GM23338 (cell line): ENCODE measurements at regions not wholly inside any gene's neighbourhood (a gene's known extent, or its start where the extent isn't known, plus 50 kb on each side); places are given as distances from the start of the nearest gene placed in this dataset.

Experiments used
- ATAC-seq: fragments of 200-7000 bp; cut with Tn5 transposase; 3 replicates; pipeline ENCODE4 v1.9.1; 2020
- DNase-seq: peaks from one replicate; pipeline ENCODE4 v3.0.0-alpha.2; 2015; ENCODE audit warnings: low spot score
- H2AFZ ChIP-seq: fragments of 200-600 bp; sonication (generic); 2 replicates; pipeline ENCODE4 v1.8.0; 2016; ENCODE audit warnings: antibody characterized with exemption, mild to moderate bottlenecking, moderate library complexity
- H3F3A ChIP-seq: fragments of 200-600 bp; sonication (generic); replicated peaks from 2 replicates; pipeline ENCODE4 v1.8.0; 2017; ENCODE audit warnings: antibody characterized with exemption, mixed run types, low read depth
- H3K27ac ChIP-seq: fragments of 200-600 bp; sonication (generic); 2 replicates; pipeline ENCODE4 v1.6.1; 2016; ENCODE audit warnings: low read depth
- H3K27me3 ChIP-seq: fragments of 200-600 bp; sonication (generic); 2 replicates; pipeline ENCODE4 v1.8.0; 2016; ENCODE audit warnings: mild to moderate bottlenecking, mixed run types, moderate library complexity; ENCODE audit not compliant: insufficient read depth
- H3K36me3 ChIP-seq: fragments of 200-600 bp; sonication (generic); 2 replicates; pipeline ENCODE4 v1.8.0; 2016; ENCODE audit warnings: mild to moderate bottlenecking; ENCODE audit not compliant: insufficient read depth
- H3K4me1 ChIP-seq: fragments of 200-600 bp; sonication (generic); 2 replicates; pipeline ENCODE4 v1.8.0; 2016; ENCODE audit warnings: mild to moderate bottlenecking, moderate library complexity; ENCODE audit not compliant: insufficient read depth
- H3K4me2 ChIP-seq: fragments of 200-600 bp; sonication (generic); 2 replicates; pipeline ENCODE4 v1.7.1; 2017; ENCODE audit warnings: mixed run types
- H3K4me3 ChIP-seq: fragments of 200-600 bp; sonication (generic); 2 replicates; pipeline ENCODE4 v1.6.1; 2016; ENCODE audit warnings: mixed run types
- H3K79me2 ChIP-seq: fragments of 200-600 bp; sonication (generic); replicated peaks from 2 replicates; pipeline ENCODE4 v1.8.0; 2017; ENCODE audit warnings: mild to moderate bottlenecking; ENCODE audit not compliant: insufficient read depth
- H3K9me2 ChIP-seq: fragments of 200-600 bp; sonication (generic); 2 replicates; pipeline ENCODE4 v1.8.0; 2017; ENCODE audit not compliant: insufficient read depth
- H4K20me1 ChIP-seq: fragments of 200-600 bp; sonication (generic); replicated peaks from 2 replicates; pipeline ENCODE4 v1.8.0; 2017; ENCODE audit warnings: mild to moderate bottlenecking; ENCODE audit not compliant: insufficient read depth
- H3K27ac Mint-ChIP-seq: 2 replicates; pipeline ENCODE4 v1.8.0; 2020; ENCODE audit warnings: inconsistent platforms, mild to moderate bottlenecking, moderate library complexity, mixed read lengths
- H3K27me3 Mint-ChIP-seq: 3 replicates; pipeline ENCODE4 v1.8.0; 2022; ENCODE audit warnings: low read depth, mild to moderate bottlenecking, moderate library complexity, mixed read lengths, inconsistent platforms; ENCODE audit not compliant: insufficient read depth, poor library complexity
- H3K36me3 Mint-ChIP-seq: 3 replicates; pipeline ENCODE4 v1.8.0; 2021; ENCODE audit warnings: low read depth, mild to moderate bottlenecking, inconsistent platforms, moderate library complexity, mixed read lengths
- H3K4me1 Mint-ChIP-seq: 3 replicates; pipeline ENCODE4 v1.8.0; 2020; ENCODE audit warnings: mild to moderate bottlenecking, inconsistent platforms, mixed read lengths
- H3K4me3 Mint-ChIP-seq: 3 replicates; pipeline ENCODE4 v1.8.0; 2021; ENCODE audit warnings: moderate library complexity, mild to moderate bottlenecking, inconsistent platforms, mixed read lengths
- H3K9me3 Mint-ChIP-seq: 3 replicates; pipeline ENCODE4 v1.8.0; 2020; ENCODE audit warnings: moderate library complexity, mild to moderate bottlenecking, inconsistent platforms, mixed read lengths
- CREB1 ChIP-seq: fragments of 250-450 bp; sonication (Bioruptor Pico); IDR thresholded peaks from 2 replicates; pipeline ENCODE4 v1.5.0; 2020; ENCODE audit warnings: low read depth, mild to moderate bottlenecking, moderate library complexity
- JUNB ChIP-seq: IDR thresholded peaks from one replicate; pipeline ENCODE4 v1.6.1; 2016; ENCODE audit warnings: antibody characterized with exemption; ENCODE audit not compliant: unreplicated experiment
- POLR2AphosphoS5 ChIP-seq: IDR thresholded peaks from 2 replicates; pipeline ENCODE4 v1.6.1; 2016; ENCODE audit warnings: antibody characterized with exemption, low read depth
- STAT1 ChIP-seq: IDR thresholded peaks from one replicate; pipeline ENCODE4 v1.6.1; 2016; ENCODE audit warnings: antibody characterized with exemption; ENCODE audit not compliant: unreplicated experiment
- ZNF114 ChIP-seq: fragments of 250-450 bp; sonication (Bioruptor Pico); IDR thresholded peaks from 2 replicates; pipeline ENCODE4 v1.5.0; 2020; ENCODE audit warnings: mild to moderate bottlenecking, moderate library complexity
- TF ChIP-seq, protein P1 (sequence below): fragments of 250-450 bp; sonication (Bioruptor Pico); IDR thresholded peaks from 2 replicates; pipeline ENCODE4 v1.5.0; 2020; ENCODE audit warnings: mild to moderate bottlenecking, moderate library complexity
- TF ChIP-seq, protein P2 (sequence below): IDR thresholded peaks from 2 replicates; pipeline ENCODE4 v1.6.1; 2016; ENCODE audit warnings: antibody characterized with exemption
- TF ChIP-seq, protein P3 (sequence below), 2 experiments: fragments of 200-600 bp in 1 of 2; sonication (generic) in 1 of 2; conservative IDR thresholded peaks; 2 replicates each; pipeline versions ENCODE4 v1.5.1 to v1.6.1; 2016 to 2017; ENCODE audit warnings: antibody characterized with exemption in 2 of 2, low read depth in 2 of 2, mild to moderate bottlenecking in 2 of 2, moderate library complexity in 1 of 2
- TF ChIP-seq, protein P4 (sequence below): IDR thresholded peaks from one replicate; pipeline ENCODE4 v1.6.1; 2018; ENCODE audit warnings: antibody characterized with exemption; ENCODE audit not compliant: unreplicated experiment

DNA sequence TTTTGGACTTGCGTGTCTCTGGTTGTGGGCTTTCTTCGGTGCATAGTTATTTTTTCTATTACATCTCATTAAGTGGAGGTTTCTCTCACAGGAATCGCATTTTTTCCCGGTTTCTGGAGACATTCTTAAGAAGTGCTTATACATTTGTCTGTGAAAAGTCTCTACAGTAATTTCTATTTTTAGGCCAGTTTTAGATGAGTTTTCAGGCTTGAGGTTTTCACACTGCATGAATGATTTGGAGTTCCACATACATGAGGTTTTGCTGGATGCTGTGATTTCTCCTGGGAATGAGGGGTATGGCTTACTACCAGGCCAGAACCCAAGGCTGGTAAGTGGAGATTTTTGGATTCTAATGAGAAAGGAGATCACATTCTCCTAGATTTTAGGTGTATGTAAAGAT is 422.6 kb upstream of the SLIT2 start (continued):
- TF ChIP-seq, protein P1, sequence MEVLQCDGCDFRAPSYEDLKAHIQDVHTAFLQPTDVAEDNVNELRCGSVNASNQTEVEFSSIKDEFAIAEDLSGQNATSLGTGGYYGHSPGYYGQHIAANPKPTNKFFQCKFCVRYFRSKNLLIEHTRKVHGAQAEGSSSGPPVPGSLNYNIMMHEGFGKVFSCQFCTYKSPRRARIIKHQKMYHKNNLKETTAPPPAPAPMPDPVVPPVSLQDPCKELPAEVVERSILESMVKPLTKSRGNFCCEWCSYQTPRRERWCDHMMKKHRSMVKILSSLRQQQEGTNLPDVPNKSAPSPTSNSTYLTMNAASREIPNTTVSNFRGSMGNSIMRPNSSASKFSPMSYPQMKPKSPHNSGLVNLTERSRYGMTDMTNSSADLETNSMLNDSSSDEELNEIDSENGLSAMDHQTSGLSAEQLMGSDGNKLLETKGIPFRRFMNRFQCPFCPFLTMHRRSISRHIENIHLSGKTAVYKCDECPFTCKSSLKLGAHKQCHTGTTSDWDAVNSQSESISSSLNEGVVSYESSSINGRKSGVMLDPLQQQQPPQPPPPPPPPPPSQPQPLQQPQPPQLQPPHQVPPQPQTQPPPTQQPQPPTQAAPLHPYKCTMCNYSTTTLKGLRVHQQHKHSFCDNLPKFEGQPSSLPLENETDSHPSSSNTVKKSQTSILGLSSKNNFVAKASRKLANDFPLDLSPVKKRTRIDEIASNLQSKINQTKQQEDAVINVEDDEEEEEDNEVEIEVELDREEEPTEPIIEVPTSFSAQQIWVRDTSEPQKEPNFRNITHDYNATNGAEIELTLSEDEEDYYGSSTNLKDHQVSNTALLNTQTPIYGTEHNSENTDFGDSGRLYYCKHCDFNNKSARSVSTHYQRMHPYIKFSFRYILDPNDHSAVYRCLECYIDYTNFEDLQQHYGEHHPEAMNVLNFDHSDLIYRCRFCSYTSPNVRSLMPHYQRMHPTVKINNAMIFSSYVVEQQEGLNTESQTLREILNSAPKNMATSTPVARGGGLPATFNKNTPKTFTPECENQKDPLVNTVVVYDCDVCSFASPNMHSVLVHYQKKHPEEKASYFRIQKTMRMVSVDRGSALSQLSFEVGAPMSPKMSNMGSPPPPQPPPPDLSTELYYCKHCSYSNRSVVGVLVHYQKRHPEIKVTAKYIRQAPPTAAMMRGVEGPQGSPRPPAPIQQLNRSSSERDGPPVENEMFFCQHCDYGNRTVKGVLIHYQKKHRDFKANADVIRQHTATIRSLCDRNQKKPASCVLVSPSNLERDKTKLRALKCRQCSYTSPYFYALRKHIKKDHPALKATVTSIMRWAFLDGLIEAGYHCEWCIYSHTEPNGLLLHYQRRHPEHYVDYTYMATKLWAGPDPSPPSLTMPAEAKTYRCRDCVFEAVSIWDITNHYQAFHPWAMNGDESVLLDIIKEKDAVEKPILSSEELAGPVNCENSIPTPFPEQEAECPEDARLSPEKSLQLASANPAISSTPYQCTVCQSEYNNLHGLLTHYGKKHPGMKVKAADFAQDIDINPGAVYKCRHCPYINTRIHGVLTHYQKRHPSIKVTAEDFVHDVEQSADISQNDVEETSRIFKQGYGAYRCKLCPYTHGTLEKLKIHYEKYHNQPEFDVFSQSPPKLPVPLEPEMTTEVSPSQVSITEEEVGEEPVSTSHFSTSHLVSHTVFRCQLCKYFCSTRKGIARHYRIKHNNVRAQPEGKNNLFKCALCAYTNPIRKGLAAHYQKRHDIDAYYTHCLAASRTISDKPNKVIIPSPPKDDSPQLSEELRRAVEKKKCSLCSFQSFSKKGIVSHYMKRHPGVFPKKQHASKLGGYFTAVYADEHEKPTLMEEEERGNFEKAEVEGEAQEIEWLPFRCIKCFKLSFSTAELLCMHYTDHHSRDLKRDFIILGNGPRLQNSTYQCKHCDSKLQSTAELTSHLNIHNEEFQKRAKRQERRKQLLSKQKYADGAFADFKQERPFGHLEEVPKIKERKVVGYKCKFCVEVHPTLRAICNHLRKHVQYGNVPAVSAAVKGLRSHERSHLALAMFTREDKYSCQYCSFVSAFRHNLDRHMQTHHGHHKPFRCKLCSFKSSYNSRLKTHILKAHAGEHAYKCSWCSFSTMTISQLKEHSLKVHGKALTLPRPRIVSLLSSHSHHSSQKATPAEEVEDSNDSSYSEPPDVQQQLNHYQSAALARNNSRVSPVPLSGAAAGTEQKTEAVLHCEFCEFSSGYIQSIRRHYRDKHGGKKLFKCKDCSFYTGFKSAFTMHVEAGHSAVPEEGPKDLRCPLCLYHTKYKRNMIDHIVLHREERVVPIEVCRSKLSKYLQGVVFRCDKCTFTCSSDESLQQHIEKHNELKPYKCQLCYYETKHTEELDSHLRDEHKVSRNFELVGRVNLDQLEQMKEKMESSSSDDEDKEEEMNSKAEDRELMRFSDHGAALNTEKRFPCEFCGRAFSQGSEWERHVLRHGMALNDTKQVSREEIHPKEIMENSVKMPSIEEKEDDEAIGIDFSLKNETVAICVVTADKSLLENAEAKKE = no peak
- no peak for TF ChIP-seq ZNF114 (CRISPR knock-in tag)
- TF ChIP-seq, protein P2, sequence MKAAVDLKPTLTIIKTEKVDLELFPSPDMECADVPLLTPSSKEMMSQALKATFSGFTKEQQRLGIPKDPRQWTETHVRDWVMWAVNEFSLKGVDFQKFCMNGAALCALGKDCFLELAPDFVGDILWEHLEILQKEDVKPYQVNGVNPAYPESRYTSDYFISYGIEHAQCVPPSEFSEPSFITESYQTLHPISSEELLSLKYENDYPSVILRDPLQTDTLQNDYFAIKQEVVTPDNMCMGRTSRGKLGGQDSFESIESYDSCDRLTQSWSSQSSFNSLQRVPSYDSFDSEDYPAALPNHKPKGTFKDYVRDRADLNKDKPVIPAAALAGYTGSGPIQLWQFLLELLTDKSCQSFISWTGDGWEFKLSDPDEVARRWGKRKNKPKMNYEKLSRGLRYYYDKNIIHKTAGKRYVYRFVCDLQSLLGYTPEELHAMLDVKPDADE = no peak

DNA sequence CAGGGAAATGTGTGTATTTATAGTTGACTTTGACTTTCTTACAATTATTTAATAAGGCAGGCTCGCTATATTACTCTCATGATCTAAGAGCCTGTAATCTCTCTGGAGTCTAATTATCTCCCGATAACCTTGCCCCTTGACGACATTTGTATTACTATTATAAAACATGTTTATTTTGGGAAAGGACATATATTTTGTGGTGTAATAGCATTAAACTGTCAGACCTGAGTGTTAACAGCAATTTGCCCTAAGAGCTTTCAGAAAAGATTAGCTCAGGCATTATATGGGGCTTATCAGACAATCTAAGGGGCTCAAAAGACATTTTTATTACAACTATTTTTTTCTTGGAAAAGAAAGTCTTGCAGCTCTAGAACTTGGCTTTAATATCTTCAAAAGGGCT is 427.9 kb upstream of the SLIT2 start:
- H3F3A ChIP-seq = no peaks in the 10 kb centered on the region
- H3K27me3 ChIP-seq = no peaks in the 10 kb centered on the region
- no peak overlapping the region for H3K4me2 ChIP-seq
- Mint-ChIP-seq H3K4me3 (no peak overlapping the region), H3K27ac (no peak overlapping the region), H3K4me1 (peaks cover 7% of the 10 kb centered on the region), H3K36me3 (no peaks in the 10 kb centered on the region), H3K9me3 (no peaks in the 10 kb centered on the region), H3K27me3 (no peaks in the 10 kb centered on the region)
- no peaks in the 10 kb centered on the region for H3K36me3 ChIP-seq
- H3K4me1 ChIP-seq = no peaks in the 10 kb centered on the region; the same call in 1 of the 2 replicates
- H3K27ac ChIP-seq = no peak overlapping the region
- H3K79me2 ChIP-seq = no peaks in the 10 kb centered on the region
- H3K9me2 ChIP-seq = 0 out of 2 replicates have a peak, but pooled peaks cover 4% of the 10 kb centered on the region
- no peak overlapping the region for H3K4me3 ChIP-seq
- no peak for ATAC-seq
- DNase-seq = no peak
- no peaks in the 10 kb centered on the region for H4K20me1 ChIP-seq
- H2AFZ ChIP-seq = no peak overlapping the region
- TF ChIP-seq, protein P3, sequence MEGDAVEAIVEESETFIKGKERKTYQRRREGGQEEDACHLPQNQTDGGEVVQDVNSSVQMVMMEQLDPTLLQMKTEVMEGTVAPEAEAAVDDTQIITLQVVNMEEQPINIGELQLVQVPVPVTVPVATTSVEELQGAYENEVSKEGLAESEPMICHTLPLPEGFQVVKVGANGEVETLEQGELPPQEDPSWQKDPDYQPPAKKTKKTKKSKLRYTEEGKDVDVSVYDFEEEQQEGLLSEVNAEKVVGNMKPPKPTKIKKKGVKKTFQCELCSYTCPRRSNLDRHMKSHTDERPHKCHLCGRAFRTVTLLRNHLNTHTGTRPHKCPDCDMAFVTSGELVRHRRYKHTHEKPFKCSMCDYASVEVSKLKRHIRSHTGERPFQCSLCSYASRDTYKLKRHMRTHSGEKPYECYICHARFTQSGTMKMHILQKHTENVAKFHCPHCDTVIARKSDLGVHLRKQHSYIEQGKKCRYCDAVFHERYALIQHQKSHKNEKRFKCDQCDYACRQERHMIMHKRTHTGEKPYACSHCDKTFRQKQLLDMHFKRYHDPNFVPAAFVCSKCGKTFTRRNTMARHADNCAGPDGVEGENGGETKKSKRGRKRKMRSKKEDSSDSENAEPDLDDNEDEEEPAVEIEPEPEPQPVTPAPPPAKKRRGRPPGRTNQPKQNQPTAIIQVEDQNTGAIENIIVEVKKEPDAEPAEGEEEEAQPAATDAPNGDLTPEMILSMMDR (conservative IDR thresholded peaks at IDR 0.05; ENCODE audit: low read depth in 2 of 2) = no peak
- TF ChIP-seq CREB1 (CRISPR knock-in tag) = no peak
- TF ChIP-seq JUNB = no peak
- no peak for TF ChIP-seq POLR2AphosphoS5
- TF ChIP-seq STAT1 = no peak
- no peak for TF ChIP-seq ZNF114 (CRISPR knock-in tag)
- TF ChIP-seq, protein P4, sequence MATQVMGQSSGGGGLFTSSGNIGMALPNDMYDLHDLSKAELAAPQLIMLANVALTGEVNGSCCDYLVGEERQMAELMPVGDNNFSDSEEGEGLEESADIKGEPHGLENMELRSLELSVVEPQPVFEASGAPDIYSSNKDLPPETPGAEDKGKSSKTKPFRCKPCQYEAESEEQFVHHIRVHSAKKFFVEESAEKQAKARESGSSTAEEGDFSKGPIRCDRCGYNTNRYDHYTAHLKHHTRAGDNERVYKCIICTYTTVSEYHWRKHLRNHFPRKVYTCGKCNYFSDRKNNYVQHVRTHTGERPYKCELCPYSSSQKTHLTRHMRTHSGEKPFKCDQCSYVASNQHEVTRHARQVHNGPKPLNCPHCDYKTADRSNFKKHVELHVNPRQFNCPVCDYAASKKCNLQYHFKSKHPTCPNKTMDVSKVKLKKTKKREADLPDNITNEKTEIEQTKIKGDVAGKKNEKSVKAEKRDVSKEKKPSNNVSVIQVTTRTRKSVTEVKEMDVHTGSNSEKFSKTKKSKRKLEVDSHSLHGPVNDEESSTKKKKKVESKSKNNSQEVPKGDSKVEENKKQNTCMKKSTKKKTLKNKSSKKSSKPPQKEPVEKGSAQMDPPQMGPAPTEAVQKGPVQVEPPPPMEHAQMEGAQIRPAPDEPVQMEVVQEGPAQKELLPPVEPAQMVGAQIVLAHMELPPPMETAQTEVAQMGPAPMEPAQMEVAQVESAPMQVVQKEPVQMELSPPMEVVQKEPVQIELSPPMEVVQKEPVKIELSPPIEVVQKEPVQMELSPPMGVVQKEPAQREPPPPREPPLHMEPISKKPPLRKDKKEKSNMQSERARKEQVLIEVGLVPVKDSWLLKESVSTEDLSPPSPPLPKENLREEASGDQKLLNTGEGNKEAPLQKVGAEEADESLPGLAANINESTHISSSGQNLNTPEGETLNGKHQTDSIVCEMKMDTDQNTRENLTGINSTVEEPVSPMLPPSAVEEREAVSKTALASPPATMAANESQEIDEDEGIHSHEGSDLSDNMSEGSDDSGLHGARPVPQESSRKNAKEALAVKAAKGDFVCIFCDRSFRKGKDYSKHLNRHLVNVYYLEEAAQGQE = no peak
- TF ChIP-seq, protein P2 = no peak
